Activated CD8-positive, alpha-beta T cell treated with anti-CD3 and anti-CD28 coated beads, Interleukin-2, amount 10 ng/mL, durations not matched to agents 7 days and 5 days (primary cell): ENCODE measurements at regions not wholly inside any gene's neighbourhood (a gene's known extent, or its start where the extent isn't known, plus 50 kb on each side); places are given as distances from the start of the nearest gene placed in this dataset.
"Not testable (repeated sequence)": the region's sequence is repeated elsewhere in the genome, so short reads cannot be mapped to it uniquely, and the experiment has no call there.

Experiments used
- ATAC-seq: fragments of 150-1000 bp; cut with Tn5 transposase; one replicate; pipeline ENCODE4 v1.10.0; 2021; ENCODE audit warnings: moderate library complexity
- CTCF ChIA-PET: fragments of 350-600 bp; sonication (Branson Sonifier 250); formaldehyde crosslinking; loops from one replicate; lab custom pipeline; 2021; ENCODE audit warnings: antibody characterized with exemption; lab: Charles Lee
- POLR2A ChIA-PET: fragments of 350-600 bp; sonication (Branson Sonifier 250); formaldehyde crosslinking; loops from one replicate; lab custom pipeline; 2021; ENCODE audit warnings: antibody characterized with exemption; lab: Charles Lee
- DNase-seq: peaks from one replicate; pipeline ENCODE4 v3.0.0-alpha.2; 2020
- H3K27ac Mint-ChIP-seq: one replicate; pipeline ENCODE4 v1.8.0; 2021; ENCODE audit warnings: mild to moderate bottlenecking, mixed read lengths
- H3K27me3 Mint-ChIP-seq: one replicate; pipeline ENCODE4 v1.8.0; 2021; ENCODE audit warnings: low read depth, mixed read lengths
- H3K36me3 Mint-ChIP-seq: one replicate; pipeline ENCODE4 v1.8.0; 2021; ENCODE audit warnings: low read depth, mixed read lengths
- H3K4me1 Mint-ChIP-seq: one replicate; pipeline ENCODE4 v1.8.0; 2021; ENCODE audit warnings: low read depth, mixed read lengths
- H3K4me3 Mint-ChIP-seq: one replicate; pipeline ENCODE4 v1.8.0; 2021; ENCODE audit warnings: mild to moderate bottlenecking, mixed read lengths
- H3K9me3 Mint-ChIP-seq: one replicate; pipeline ENCODE4 v1.8.0; 2022; ENCODE audit warnings: mixed read lengths; ENCODE audit not compliant: insufficient read depth

- Mint-ChIP-seq H3K36me3 (peaks cover 11% of the 10 kb centered on the region), H3K4me1 (peaks cover 38% of the 10 kb centered on the region), H3K27me3 (peaks cover 4% of the 10 kb centered on the region), H3K9me3 (no peaks in the 10 kb centered on the region), H3K4me3 (peak overlapping the region; percentile 4), H3K27ac (peak overlapping the region; percentile 40)
- ChIA-PET POLR2A (no interaction called here), CTCF (no interaction called here)
- peak; percentile 34 for ATAC-seq
- DNase-seq = no peak
These were observed 53.7 kb upstream of the METRNL start for GRCh38 chr17:83025636-83026280.

GRCh38 chr17:83026311-83026811, 53.0 kb upstream of the METRNL start:
- ChIA-PET POLR2A (no interaction called here), CTCF (no interaction called here)
- Mint-ChIP-seq H3K9me3 (no peaks in the 10 kb centered on the region), H3K27me3 (peaks cover 4% of the 10 kb centered on the region), H3K4me1 (peaks cover 38% of the 10 kb centered on the region), H3K36me3 (peaks cover 11% of the 10 kb centered on the region), H3K27ac (peak overlapping the region; percentile 40), H3K4me3 (peak overlapping the region; percentile 4)
- peak; percentile 47 for DNase-seq
- peak; percentile 59 for ATAC-seq

- H3K27me3 Mint-ChIP-seq, H3K9me3 Mint-ChIP-seq, ATAC-seq, POLR2A ChIA-PET, H3K4me3 Mint-ChIP-seq, H3K27ac Mint-ChIP-seq, CTCF ChIA-PET, DNase-seq: not testable (repeated sequence)
- Mint-ChIP-seq H3K4me1 (peaks cover 38% of the 10 kb centered on the region), H3K36me3 (peaks cover 11% of the 10 kb centered on the region)
These were observed 52.5 kb upstream of the METRNL start for GRCh38 chr17:83026921-83027320.

- H3K4me3 Mint-ChIP-seq = no peak overlapping the region
- H3K27ac Mint-ChIP-seq = no peak overlapping the region
- H3K4me1 Mint-ChIP-seq = peaks cover 32% of the 10 kb centered on the region
- POLR2A ChIA-PET = no interaction called here
- DNase-seq (no peak), ATAC-seq (no peak)
- H3K27me3 Mint-ChIP-seq = peaks cover 4% of the 10 kb centered on the region
- peaks cover 9% of the 10 kb centered on the region for H3K36me3 Mint-ChIP-seq
- no peaks in the 10 kb centered on the region for H3K9me3 Mint-ChIP-seq
- CTCF ChIA-PET = no interaction called here
These were observed 50.6 kb upstream of the METRNL start for GRCh38 chr17:83028851-83029250.

- no peak overlapping the region for H3K4me3 Mint-ChIP-seq
- ATAC-seq = no peak
These were observed 49.8 kb upstream of the METRNL start for GRCh38 chr17:83029571-83029970.

More at GRCh38 chr17:83029571-83029970, 49.8 kb upstream of the METRNL start:
- no peak overlapping the region for H3K27ac Mint-ChIP-seq
- H3K4me1 Mint-ChIP-seq = peaks cover 26% of the 10 kb centered on the region
- peaks cover 4% of the 10 kb centered on the region for H3K27me3 Mint-ChIP-seq
- DNase-seq = no peak
- peaks cover 9% of the 10 kb centered on the region for H3K36me3 Mint-ChIP-seq
- CTCF ChIA-PET = no interaction called here
- POLR2A ChIA-PET = interaction anchor here (0.6 kb wide), 1 partner anchor 121 kb away, joined by 3 read pairs; no protein-coding TSS in a partner anchor
- H3K9me3 Mint-ChIP-seq = no peaks in the 10 kb centered on the region
